HG03571 (cell line): ENCODE measurements at regions not wholly inside any gene's neighbourhood (a gene's known extent, or its start where the extent isn't known, plus 50 kb on each side); places are given as distances from the start of the nearest gene placed in this dataset.
"Not testable (repeated sequence)": the region's sequence is repeated elsewhere in the genome, so short reads cannot be mapped to it uniquely, and the experiment has no call there.

ENCODE experiments used
- ATAC-seq: cut with Tn5 transposase; IDR thresholded peaks from one replicate; pipeline ENCODE4 v1.9.1; 2021; ENCODE audit not compliant: unreplicated experiment

DNA sequence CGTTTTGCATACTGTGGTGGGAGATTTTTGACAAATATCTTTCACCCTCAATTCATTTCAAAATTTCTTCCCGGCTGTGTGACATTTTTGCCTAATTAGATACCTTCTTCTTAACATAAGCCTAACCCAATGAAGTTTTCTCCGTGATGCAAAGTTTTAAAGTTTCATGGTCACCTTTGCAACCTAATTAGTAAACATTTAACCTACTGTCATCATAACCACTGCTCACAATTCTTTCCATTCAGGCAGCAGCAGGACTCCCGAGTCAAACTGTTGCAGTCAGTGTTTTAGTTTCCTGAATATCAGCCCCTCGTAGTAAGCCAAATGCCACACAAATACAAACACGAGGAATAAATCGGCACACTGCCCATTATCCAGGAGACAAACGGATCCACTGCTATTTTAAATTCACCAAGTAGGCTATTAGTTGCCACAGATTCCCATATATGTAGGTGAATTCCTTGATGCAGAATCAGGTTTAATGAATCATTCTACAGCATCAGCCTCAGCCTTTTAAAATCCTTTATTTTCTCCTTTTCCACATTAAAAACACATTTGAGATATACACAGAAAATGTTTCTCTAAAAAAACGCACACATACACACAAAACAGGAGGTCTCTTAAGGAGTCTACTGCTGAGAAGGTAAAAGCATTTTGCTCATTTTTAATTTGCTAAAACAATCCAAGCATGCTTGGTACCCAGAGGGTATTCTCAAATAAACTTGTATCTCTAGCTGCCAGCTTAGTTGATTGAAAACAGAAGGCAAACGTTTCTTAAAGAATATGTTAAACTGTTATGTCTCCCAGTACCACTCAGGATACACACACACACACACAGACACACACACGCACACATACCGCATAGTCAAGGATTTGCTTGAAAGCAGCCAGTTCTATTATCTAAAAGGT, 106.5 kb upstream of the KCTD1 start:
- no peak for ATAC-seq

DNA sequence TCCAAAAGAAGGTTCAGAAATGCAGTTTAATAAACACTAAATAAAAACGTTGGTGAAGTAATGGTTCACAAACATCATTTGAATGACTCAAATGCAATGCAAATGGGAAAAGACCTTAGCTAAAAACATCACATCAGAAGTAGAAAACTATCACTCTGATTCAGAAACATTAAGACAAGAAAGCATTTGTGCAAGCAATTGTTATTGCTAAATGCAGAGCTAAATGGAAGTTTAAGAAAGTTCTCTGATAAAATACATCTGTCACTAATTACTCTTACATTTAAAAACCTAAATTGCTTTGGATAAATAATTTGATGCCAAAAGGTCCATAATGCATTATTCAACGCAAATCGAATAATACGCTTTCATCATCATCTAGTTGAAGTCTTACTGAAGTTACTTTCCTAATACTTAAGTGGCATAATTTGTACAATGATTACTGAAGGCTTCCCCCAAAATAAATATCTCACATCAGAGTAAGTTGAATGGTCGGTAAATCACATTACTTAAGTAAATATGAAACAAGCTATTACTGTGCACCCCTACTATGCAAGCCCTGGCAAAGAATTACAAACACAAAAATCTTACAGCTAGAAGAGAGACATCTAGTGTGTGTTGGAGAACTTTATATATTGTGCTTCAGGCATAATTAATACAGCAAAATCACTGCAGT, 105.7 kb upstream of the KCTD1 start:
- ATAC-seq, result no peak

DNA sequence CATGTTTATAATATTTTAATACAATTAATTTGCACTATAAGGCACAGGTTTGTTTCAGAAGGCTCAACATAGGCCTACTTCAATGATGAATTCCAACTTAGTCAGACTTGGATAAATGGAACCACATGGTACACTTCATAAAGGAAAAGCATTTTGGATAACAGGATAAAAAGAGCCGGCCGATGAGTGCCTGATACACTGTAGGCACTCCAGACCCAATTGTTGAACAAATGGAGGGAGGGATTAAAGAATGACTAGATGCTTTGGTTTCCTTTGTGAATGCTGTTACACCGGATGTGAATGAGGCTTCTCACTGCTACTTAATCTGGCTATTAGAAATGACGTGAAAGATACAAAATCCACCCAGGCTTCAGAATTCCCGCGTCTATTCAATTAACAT, 104.1 kb upstream of the KCTD1 start:
- no peak for ATAC-seq

- no peak for ATAC-seq
Measured at GRCh38 chr18:26650310-26651268, 102.2 kb upstream of the KCTD1 start.

GRCh38 chr18:26649193-26649543, 100.8 kb upstream of the KCTD1 start:
- no peak for ATAC-seq

- ATAC-seq, result no peak
Measured at GRCh38 chr18:26648509-26649192, 100.3 kb upstream of the KCTD1 start.

DNA sequence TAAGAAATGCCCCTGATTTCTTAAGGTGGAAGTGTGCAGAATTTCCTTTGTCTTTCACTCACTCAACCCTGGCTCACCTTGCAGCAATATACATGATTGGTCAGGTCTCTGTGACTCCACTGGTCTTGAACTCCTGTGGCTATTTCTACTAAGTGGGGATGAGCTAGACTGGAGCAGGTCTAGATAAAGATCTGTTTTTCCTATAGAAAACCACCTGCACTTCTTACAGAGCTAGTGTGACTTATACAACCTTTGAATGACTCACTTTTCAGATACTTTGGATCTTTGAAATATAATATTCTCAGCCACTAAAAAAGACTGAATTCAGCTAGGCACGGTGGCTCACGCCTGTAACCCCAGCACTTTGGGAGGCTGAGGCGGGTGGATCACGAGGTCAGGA, 98.5 kb upstream of the KCTD1 start:
- no peak for ATAC-seq

DNA sequence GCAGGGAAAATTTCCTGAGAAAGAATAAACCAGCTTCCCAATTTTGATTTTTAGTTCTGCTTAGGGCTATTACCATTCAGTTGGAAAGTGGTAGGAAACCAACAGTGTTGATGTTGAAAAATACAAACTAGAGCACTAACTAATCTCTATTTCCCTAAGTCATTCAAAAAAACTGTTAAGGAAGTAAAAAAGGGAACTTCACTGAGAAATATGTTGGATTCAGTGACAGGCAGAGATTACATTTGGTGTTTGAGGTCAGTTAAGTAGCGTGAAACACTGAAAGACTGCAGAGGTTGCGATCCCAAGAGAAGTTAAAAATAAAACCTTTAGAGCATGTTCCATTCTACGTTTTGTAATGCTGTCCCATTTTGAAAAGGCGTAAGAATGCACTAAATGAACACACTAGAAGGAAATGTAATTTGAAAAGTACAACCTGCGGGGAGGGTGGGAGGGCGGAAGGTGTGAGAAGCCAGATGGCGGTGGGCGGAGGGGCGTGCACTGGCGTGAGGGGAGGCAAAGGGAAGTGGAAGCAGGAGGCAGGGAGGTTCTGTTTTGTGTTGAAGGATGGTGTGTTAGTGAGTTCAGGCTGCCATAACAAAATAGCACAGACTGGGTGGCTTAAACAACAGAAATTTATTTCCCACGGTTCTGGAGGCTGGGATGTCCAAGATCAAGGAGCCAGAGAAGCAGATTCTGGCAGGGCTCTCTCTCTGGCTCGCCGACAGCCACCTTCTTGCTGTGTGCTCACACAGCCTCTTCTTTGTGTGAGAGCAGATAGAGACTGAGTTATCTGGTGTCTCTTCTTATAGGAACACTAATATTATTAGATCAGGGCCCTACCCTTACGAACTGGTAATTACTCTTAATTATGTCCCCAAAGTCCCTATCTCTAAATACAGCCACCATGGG, 94.3 kb upstream of the KCTD1 start:
- no peak for ATAC-seq

- ATAC-seq, result no peak
Measured at GRCh38 chr18:26640541-26640940, 92.2 kb upstream of the KCTD1 start.

DNA sequence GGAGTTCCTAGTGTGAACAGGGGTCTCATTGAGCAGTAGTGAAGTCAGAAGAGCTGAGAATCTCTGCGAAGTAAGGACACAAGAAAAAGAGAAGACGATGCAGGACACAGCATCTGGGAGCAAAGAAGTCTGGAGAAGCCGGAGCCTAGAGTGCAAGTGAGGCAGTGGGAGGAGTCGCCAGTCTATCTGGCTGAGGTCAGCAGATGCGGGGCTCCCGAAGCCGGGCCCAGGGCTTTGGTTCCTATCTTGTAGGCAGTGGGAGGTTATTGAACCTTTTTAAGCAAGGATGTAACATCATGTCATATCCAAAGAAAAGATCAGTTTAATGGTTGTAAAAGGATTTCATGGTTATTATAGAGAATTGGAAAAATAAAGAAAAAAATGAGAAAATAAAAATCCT, 90.8 kb upstream of the KCTD1 start:
- ATAC-seq, result no peak

DNA sequence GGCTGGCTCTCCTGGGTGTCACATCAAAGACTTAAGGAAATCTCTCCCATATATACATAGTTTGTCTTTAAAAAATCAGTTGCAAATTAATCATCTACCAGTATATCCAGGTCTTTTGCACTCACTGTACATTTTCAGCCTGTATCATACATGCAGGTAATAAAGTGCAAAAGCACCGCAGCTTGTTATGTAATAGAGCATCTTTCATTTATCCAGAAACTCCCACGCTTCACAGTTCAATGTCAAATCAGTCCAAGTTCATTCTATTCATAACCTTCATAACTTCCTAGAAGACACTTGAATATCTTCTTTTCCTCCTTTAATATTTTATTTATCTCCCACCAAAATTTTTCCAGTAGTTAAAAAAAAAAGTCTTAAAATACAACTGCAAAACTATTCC, 89.6 kb upstream of the KCTD1 start:
- ATAC-seq, result no peak

DNA sequence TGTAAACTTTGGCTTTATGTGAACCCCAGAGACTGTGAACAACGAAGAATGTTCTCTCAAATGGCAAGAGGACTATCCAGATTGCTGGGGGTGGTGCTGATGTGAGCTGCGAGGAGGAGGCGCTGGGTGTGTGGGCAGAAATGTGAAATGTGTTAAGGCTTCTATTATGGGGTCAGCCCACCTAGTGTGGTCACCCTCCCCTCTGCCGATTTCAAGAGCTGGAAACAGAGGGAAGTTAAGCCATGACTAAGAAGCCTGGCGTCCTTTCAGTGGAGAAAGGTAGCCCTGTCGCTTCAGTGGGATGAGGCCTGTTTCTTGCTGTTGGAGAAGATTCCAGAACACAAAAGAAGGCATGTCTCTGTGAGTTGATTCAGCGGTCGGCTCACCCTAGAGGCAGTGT, 89.0 kb upstream of the KCTD1 start:
- ATAC-seq, result no peak

- no peak for ATAC-seq
Measured at GRCh38 chr18:26635466-26635865, 87.1 kb upstream of the KCTD1 start.

- no peak for ATAC-seq
Measured at GRCh38 chr18:26634631-26635030, 86.3 kb upstream of the KCTD1 start.

DNA sequence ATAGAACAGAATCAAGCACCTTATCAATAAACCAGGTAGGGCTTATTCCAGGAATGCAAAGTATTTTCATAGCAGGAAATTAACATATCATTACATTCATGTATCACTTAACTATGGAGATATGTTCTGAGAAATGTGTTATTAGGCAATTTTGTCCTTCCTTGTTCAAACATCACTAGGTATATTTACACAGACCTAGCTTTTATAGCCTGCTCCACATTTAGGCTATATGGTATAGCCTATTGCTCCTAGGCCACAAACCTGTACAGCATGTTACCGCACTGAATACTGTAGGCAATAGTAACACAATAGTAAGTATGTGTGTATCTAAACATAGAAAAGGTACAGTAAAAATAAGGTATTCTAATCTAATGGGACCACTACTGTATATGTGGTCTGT, 82.8 kb upstream of the KCTD1 start:
- ATAC-seq, result no peak

DNA sequence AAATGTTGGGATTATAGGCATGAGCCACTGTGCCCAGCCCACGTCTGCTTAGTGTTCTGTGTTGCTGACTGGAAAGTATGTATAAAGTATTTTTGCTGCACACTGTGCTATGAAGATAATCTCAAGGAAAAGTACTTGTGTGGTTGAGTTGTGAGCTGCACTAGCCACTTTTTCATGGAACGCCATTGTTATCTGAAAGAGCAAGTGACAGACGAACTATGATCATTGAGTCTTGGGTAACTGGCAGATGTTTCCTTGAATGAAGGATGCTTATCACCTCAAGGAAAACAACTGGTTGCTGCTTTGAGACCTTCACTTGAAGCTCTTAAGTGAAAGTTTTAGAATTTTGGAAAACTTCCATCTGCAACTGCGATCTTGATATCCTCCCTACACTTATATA, 82.2 kb upstream of the KCTD1 start:
- no peak for ATAC-seq

DNA sequence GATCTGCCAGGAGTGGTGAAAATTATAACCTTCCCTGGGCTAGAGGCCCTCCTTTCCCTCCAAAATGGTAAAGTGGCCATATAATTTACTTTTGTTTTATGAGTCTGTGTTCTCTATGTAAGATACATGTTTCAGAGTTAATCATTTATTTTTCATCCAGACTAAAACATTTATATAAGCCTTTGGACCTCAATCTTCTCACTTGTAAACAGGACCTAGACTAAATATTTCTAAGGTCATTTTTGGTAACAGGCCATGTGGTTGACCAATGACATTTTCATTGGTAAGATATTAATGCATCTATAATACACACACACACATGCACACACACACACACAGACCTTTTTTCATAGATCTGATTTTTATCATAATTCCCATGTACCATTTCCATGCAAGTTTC, 79.7 kb upstream of the KCTD1 start:
- ATAC-seq, result no peak

DNA sequence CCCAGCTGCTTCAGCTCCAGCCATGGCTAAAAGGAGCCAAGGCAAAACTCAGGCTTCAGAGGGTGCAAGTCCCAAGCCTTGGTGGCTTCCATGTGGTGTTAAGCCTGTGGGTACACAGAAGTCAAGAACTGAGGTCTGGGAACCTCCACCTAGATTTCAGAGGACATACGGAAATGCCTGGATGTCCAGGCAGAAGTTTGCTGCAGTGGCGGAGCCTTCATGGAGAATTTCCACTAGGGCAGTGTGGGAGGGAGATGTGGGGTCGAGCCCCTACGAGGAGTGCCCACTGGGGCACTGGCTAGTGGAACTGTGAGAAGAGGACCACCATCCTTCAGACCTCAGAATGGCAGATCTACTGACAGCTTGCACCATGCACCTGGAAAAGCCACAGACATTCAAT, 76.1 kb upstream of the KCTD1 start:
- no peak for ATAC-seq

DNA sequence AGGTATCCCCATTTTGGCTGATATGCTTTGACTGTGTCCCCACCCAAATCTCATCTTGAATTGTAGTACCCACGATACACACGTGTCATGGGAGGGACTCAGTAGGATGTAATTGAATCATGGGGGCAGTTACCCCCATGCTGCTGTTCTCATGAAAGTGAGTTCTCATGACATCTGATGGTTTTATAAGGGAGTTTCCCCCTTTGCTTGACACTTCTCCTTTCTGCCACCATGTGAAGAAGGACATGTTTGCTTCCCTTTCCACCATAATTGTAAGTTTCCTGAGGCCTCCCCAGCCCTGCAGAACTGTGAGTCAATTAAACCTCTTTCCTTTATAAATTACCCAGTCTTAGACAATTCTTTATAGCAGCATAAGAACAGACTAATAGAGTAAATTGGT, 75.0 kb upstream of the KCTD1 start:
- not testable (repeated sequence) for ATAC-seq
